ENCODE measurements at regions not wholly inside any gene's neighbourhood (a gene's known extent, or its start where the extent isn't known, plus 50 kb on each side); places are given as distances from the start of the nearest gene placed in this dataset.

DNA sequence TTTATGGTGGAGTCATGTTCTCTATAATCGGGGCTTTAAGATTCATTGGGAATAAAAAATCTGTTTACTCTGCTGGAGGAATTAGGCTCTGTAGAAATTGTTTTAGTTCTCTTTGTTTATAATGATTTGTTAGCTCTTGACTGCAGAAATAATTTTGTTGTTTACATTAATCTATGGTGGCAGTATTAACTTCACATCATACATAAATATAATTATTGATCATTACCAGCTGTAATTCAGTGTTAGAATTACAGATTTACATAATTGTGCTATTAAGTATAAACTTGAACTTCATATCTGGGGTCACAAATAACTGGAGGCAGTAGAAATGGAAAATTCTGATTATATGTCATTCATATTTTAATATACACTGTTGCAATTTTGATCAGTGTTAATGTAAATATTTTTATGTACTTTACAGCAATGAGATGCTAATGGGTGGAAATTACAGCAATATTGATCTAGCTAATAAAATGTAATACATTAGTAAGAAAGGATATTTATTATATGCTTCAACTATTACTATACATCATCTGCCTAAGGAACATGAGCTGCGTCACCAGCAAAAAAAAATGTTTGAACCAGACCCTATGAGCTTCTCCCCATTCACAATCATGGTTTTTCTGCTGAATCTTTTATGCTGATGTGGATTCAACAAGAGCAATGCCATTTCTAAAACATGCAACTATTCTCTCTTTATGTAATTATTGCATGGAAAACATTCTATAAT is 846.6 kb downstream of the NR2F1-AS1 start:
- TF ChIP-seq, protein P1, sequence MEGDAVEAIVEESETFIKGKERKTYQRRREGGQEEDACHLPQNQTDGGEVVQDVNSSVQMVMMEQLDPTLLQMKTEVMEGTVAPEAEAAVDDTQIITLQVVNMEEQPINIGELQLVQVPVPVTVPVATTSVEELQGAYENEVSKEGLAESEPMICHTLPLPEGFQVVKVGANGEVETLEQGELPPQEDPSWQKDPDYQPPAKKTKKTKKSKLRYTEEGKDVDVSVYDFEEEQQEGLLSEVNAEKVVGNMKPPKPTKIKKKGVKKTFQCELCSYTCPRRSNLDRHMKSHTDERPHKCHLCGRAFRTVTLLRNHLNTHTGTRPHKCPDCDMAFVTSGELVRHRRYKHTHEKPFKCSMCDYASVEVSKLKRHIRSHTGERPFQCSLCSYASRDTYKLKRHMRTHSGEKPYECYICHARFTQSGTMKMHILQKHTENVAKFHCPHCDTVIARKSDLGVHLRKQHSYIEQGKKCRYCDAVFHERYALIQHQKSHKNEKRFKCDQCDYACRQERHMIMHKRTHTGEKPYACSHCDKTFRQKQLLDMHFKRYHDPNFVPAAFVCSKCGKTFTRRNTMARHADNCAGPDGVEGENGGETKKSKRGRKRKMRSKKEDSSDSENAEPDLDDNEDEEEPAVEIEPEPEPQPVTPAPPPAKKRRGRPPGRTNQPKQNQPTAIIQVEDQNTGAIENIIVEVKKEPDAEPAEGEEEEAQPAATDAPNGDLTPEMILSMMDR (conservative IDR thresholded peaks at IDR 0.05; ENCODE audit: low read depth in 2 of 2): no peak
- TF ChIP-seq ZNF114 (CRISPR knock-in tag; IDR thresholded peaks at IDR 0.05) (no peak), EZH2phosphoT487 (IDR thresholded peaks at IDR 0.05; ENCODE audit: unreplicated experiment) (no peak), ZNF331 (CRISPR knock-in tag; IDR thresholded peaks at IDR 0.05; ENCODE audit: low read depth) (no peak), JUNB (IDR thresholded peaks at IDR 0.05; ENCODE audit: unreplicated experiment) (no peak), POLR2AphosphoS5 (IDR thresholded peaks at IDR 0.05; ENCODE audit: low read depth) (no peak), STAT1 (IDR thresholded peaks at IDR 0.05; ENCODE audit: unreplicated experiment) (no peak), NANOG (IDR thresholded peaks at IDR 0.05; ENCODE audit: borderline replicate concordance) (no peak), EZH2 (IDR thresholded peaks at IDR 0.05; ENCODE audit: low read depth, unreplicated experiment) (no peak)
- TF ChIP-seq, protein P2, sequence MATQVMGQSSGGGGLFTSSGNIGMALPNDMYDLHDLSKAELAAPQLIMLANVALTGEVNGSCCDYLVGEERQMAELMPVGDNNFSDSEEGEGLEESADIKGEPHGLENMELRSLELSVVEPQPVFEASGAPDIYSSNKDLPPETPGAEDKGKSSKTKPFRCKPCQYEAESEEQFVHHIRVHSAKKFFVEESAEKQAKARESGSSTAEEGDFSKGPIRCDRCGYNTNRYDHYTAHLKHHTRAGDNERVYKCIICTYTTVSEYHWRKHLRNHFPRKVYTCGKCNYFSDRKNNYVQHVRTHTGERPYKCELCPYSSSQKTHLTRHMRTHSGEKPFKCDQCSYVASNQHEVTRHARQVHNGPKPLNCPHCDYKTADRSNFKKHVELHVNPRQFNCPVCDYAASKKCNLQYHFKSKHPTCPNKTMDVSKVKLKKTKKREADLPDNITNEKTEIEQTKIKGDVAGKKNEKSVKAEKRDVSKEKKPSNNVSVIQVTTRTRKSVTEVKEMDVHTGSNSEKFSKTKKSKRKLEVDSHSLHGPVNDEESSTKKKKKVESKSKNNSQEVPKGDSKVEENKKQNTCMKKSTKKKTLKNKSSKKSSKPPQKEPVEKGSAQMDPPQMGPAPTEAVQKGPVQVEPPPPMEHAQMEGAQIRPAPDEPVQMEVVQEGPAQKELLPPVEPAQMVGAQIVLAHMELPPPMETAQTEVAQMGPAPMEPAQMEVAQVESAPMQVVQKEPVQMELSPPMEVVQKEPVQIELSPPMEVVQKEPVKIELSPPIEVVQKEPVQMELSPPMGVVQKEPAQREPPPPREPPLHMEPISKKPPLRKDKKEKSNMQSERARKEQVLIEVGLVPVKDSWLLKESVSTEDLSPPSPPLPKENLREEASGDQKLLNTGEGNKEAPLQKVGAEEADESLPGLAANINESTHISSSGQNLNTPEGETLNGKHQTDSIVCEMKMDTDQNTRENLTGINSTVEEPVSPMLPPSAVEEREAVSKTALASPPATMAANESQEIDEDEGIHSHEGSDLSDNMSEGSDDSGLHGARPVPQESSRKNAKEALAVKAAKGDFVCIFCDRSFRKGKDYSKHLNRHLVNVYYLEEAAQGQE (IDR thresholded peaks at IDR 0.05; ENCODE audit: unreplicated experiment): no peak

DNA sequence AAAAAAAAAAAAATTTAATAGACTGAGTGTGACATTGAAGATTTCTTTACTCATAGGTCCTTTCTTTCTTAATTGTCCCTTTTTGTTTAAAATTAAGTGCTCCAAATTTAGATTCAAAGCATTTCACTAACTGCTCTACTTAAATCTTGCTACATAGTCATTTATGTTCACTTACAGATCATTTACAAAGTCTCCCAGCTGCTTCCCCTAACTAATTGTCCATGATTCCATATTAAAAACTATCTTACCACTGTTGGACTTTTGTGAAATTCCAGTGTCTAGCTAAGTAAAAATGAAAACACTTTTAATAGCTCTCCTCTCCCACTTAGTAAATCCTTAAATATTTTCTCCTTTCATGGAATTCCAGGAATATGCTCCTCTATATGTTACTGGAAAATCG is 850.5 kb downstream of the NR2F1-AS1 start:
- no peaks in the 10 kb centered on the region for H3K79me2 ChIP-seq (replicated peaks; ENCODE audit: insufficient read depth)
- no peak for ATAC-seq
- Mint-ChIP-seq H3K4me3 (no peak overlapping the region), H3K4me1 (no peaks in the 10 kb centered on the region), H3K9me3 (no peaks in the 10 kb centered on the region), H3K36me3 (ENCODE audit: low read depth) (no peaks in the 10 kb centered on the region), H3K27me3 (ENCODE audit: insufficient read depth, low read depth, poor library complexity) (no peaks in the 10 kb centered on the region), H3K27ac (no peak overlapping the region)
- H3K4me3 ChIP-seq: no peak overlapping the region
- no peaks in the 10 kb centered on the region; the same call in 1 of the 2 replicates for H3K9me2 ChIP-seq (ENCODE audit: insufficient read depth)
- H2AFZ ChIP-seq: no peak overlapping the region
- no peak overlapping the region for H3K27ac ChIP-seq (ENCODE audit: low read depth)
- H3K4me2 ChIP-seq: no peak overlapping the region
- H3K4me1 ChIP-seq (ENCODE audit: insufficient read depth): no peaks in the 10 kb centered on the region
- H4K20me1 ChIP-seq (replicated peaks; ENCODE audit: insufficient read depth): no peaks in the 10 kb centered on the region
- TF ChIP-seq CREB1 (CRISPR knock-in tag; IDR thresholded peaks at IDR 0.05; ENCODE audit: low read depth): no peak
- TF ChIP-seq EZH2 (IDR thresholded peaks at IDR 0.05; ENCODE audit: low read depth, unreplicated experiment): no peak
- TF ChIP-seq JUNB (IDR thresholded peaks at IDR 0.05; ENCODE audit: unreplicated experiment): no peak
- TF ChIP-seq, protein P3, sequence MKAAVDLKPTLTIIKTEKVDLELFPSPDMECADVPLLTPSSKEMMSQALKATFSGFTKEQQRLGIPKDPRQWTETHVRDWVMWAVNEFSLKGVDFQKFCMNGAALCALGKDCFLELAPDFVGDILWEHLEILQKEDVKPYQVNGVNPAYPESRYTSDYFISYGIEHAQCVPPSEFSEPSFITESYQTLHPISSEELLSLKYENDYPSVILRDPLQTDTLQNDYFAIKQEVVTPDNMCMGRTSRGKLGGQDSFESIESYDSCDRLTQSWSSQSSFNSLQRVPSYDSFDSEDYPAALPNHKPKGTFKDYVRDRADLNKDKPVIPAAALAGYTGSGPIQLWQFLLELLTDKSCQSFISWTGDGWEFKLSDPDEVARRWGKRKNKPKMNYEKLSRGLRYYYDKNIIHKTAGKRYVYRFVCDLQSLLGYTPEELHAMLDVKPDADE (IDR thresholded peaks at IDR 0.05): no peak
- DNase-seq (ENCODE audit: low spot score): no peak
- no peaks in the 10 kb centered on the region for H3K36me3 ChIP-seq (ENCODE audit: insufficient read depth)
- H3F3A ChIP-seq (replicated peaks; ENCODE audit: low read depth): no peaks in the 10 kb centered on the region
- H3K27me3 ChIP-seq (ENCODE audit: insufficient read depth): no peaks in the 10 kb centered on the region

More for the DNA sequence above, 846.6 kb downstream of the NR2F1-AS1 start:
- no peaks in the 10 kb centered on the region for H3K79me2 ChIP-seq (replicated peaks; ENCODE audit: insufficient read depth)
- Mint-ChIP-seq H3K4me1 (no peaks in the 10 kb centered on the region), H3K9me3 (no peaks in the 10 kb centered on the region), H3K27me3 (ENCODE audit: insufficient read depth, low read depth, poor library complexity) (no peaks in the 10 kb centered on the region), H3K4me3 (no peak overlapping the region), H3K27ac (no peak overlapping the region), H3K36me3 (ENCODE audit: low read depth) (no peaks in the 10 kb centered on the region)
- H3K4me2 ChIP-seq: no peak overlapping the region
- H3K27me3 ChIP-seq (ENCODE audit: insufficient read depth): no peaks in the 10 kb centered on the region
- ATAC-seq (no peak), DNase-seq (ENCODE audit: low spot score) (no peak)
- H4K20me1 ChIP-seq (replicated peaks; ENCODE audit: insufficient read depth): no peaks in the 10 kb centered on the region
- H3K27ac ChIP-seq (ENCODE audit: low read depth): no peak overlapping the region
- no peaks in the 10 kb centered on the region for H3K4me1 ChIP-seq (ENCODE audit: insufficient read depth)
- H3F3A ChIP-seq (replicated peaks; ENCODE audit: low read depth): no peaks in the 10 kb centered on the region
- H3K4me3 ChIP-seq: no peak overlapping the region
- no peak overlapping the region for H2AFZ ChIP-seq
- no peaks in the 10 kb centered on the region for H3K36me3 ChIP-seq (ENCODE audit: insufficient read depth)
- no peaks in the 10 kb centered on the region for H3K9me2 ChIP-seq (ENCODE audit: insufficient read depth)

Measured in GM23338 (cell line).